ENCODE measurements at regions not wholly inside any gene's neighbourhood (a gene's known extent, or its start where the extent isn't known, plus 50 kb on each side); places are given as distances from the start of the nearest gene placed in this dataset.

GRCh38 chr17:33516645-33517044 is 223.6 kb upstream of the ASIC2 start:
- no peak for DNase-seq

- DNase-seq = no peak
These were observed 224.7 kb upstream of the ASIC2 start for GRCh38 chr17:33517746-33518145.

GRCh38 chr17:33519692-33520091 is 226.6 kb upstream of the ASIC2 start:
- DNase-seq = no peak

GRCh38 chr17:33520426-33521330 is 227.6 kb upstream of the ASIC2 start:
- peak; percentile 7 for DNase-seq

- no peak for DNase-seq
These were observed 228.7 kb upstream of the ASIC2 start for GRCh38 chr17:33521784-33522183.

- no peak for DNase-seq
These were observed 229.5 kb upstream of the ASIC2 start for GRCh38 chr17:33522623-33523022.

GRCh38 chr17:33523577-33523981 is 230.5 kb upstream of the ASIC2 start:
- DNase-seq = no peak

GRCh38 chr17:33525186-33525585 is 232.1 kb upstream of the ASIC2 start:
- DNase-seq = no peak

GRCh38 chr17:33526717-33527116 is 233.6 kb upstream of the ASIC2 start:
- DNase-seq = no peak

GRCh38 chr17:33527290-33527689 is 234.2 kb upstream of the ASIC2 start:
- no peak for DNase-seq

GRCh38 chr17:33528846-33529245 is 235.8 kb upstream of the ASIC2 start:
- no peak for DNase-seq

GRCh38 chr17:33529816-33530215 is 236.7 kb upstream of the ASIC2 start:
- DNase-seq = no peak

GRCh38 chr17:33531311-33531710 is 238.2 kb upstream of the ASIC2 start:
- no peak for DNase-seq

GRCh38 chr17:33534087-33534486 is 241.0 kb upstream of the ASIC2 start:
- DNase-seq = no peak

GRCh38 chr17:33545124-33545523 is 252.0 kb upstream of the ASIC2 start:
- no peak for DNase-seq

- DNase-seq = no peak
These were observed 257.2 kb upstream of the ASIC2 start for GRCh38 chr17:33550261-33550660.

GRCh38 chr17:33551075-33551474 is 258.0 kb upstream of the ASIC2 start:
- no peak for DNase-seq

- no peak for DNase-seq
These were observed 258.8 kb upstream of the ASIC2 start for GRCh38 chr17:33551911-33552310.

- DNase-seq = peak; percentile 53
These were observed 267.1 kb upstream of the ASIC2 start for GRCh38 chr17:33560165-33560564.

- no peak for DNase-seq
These were observed 267.8 kb upstream of the ASIC2 start for GRCh38 chr17:33560871-33561270.

- no peak for DNase-seq
These were observed 268.7 kb upstream of the ASIC2 start for GRCh38 chr17:33561569-33562334.

GRCh38 chr17:33562792-33563191 is 269.7 kb upstream of the ASIC2 start:
- DNase-seq = no peak

- DNase-seq = no peak
These were observed 271.1 kb upstream of the ASIC2 start for GRCh38 chr17:33564146-33564545.

GRCh38 chr17:33567223-33567622 is 274.1 kb upstream of the ASIC2 start:
- no peak for DNase-seq
